ENCODE measurements at regions not wholly inside any gene's neighbourhood (a gene's known extent, or its start where the extent isn't known, plus 50 kb on each side); places are given as distances from the start of the nearest gene placed in this dataset.
"Not testable (repeated sequence)": the region's sequence is repeated elsewhere in the genome, so short reads cannot be mapped to it uniquely, and the experiment has no call there.

DNA sequence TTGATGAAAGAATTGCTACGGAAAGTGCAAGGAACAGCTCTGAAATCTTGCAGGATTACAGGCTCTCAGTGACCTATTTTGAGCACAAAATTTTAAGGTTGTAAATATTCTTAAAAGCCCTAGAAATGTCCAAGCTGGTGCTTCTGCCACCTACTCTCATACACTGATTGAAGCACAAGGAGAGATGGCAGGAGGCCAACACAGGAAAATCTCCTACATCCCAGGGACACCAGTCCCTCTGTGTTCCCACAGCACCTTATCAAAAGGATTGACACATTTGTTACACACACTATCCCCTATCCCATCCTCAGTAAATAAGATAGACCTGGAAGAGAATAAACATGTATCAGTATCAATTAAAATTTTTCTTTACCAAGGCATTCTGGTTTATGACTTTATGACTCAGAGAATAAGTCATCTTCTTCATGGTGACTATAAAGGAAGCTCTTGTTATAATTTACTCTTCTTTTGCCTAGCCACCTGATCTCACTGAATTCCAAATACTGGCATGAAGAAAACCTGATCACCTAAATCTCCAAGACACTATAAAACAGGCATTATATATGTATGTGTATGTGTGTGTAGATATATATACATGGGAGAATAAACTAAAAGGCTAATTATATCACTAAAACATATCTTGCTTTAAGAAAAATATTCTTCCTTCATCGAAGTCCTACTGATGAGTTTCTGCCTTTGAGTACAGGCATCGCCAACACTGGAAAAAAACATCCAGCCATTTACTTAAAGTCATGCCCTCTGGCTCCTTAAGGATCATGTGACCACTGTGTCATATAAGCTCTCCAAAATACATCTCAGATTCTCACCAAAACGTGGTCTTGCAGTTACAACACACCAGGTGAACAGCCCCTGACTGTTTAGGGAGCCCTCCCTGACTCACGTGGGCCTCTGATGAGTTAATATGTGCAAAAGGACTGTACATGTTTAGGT is 208.1 kb upstream of the NR2F2 start:
- no peak for DNase-seq (ENCODE audit: low read depth in 3 of 3)

DNA sequence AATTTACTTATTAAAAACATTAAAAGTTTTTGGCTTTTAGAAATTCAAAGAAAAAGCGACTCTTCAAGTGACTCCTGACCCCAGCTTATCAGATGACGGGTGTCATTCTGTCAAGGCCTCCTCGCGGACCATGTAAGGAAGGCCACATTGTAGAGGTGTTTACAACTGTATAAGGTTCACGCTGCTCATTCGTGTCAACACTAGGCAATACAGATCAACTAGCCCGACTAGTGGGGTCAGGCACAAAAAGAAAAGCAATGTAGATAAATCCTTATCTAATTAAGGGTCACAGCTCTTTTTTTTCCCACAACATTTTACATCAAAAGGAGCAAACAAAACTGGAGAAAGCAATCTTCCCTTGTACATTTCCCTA is 207.5 kb upstream of the NR2F2 start:
- no peak for DNase-seq (ENCODE audit: low read depth in 3 of 3)

DNA sequence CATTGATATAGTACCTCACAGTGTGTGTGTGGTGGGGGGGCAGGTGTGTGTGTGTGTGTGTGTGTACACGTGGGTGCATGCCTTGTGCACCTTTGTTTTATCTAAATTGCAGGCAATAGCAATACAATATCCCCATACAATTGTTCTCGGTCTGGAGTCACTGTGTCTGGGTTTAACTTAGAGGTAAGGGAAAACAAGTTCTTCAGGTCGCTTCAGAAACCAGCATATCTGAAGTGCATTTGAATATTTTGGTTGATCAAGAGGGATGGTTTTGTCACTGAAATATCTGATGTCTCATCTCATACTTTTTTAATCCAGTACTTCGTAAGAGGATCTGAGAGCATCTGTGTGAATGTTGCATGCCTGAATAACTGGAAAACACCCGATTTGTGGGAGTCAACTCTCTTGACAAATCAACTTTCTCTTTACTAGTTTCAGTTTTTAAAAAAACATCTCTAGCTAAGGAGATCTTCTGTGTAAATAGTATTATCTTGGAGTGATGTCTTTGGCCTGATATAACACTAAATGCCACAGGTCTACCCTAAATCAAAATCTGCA is 206.8 kb upstream of the NR2F2 start:
- DNase-seq (ENCODE audit: low read depth in 3 of 3) = no peak

DNA sequence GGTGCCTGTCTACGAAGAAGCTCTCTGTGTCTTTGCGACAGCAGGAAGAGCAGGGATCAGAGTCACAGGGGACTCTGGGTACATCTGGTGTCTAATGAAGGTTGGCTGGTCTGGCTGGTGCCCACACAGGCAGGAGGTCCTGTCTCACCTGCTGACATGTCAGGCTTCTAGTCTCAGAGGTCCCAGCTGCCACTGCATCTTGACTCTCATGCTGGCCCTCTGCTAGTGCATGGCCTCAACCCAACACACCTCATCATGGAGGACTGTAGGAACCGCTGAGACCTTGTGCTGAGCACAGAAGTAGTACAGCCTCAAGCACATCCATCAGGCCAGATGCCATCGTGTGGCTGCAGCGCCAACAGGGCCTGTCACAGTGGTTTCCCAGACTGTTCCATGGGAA is 206.1 kb upstream of the NR2F2 start:
- DNase-seq (ENCODE audit: low read depth in 3 of 3) = no peak

DNA sequence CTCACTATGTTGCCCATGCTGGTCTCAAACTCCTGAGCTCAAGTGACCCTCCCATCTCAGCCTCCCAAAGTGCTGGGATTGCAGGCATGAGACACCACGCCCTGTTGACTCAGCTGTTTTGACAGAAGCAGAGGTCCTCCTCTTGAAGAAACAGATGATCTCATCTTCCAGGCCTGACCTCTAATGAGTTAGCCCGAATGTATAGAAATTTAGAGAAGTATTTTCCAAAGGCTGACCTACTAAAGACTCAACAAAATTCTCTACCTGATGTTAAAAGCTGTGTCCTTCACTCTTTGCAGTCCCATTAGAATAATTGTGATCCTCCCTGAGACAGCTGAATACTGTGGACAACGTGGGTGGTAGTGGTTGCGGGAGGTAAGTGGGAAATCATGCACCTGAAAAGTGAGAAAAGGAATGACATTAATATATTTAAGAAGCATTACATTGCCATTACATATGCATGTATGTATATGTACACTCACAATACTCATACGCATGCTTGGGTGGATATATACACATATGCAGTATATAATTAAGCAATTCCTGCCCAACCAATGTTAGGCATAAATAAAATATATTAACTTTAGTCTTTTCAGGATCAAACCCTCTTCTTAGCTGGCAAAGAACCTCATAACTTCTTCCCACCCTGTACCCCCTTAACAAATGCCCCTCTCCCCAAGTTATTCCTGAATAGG is 204.6 kb upstream of the NR2F2 start:
- DNase-seq (ENCODE audit: low read depth in 3 of 3) = no peak

DNA sequence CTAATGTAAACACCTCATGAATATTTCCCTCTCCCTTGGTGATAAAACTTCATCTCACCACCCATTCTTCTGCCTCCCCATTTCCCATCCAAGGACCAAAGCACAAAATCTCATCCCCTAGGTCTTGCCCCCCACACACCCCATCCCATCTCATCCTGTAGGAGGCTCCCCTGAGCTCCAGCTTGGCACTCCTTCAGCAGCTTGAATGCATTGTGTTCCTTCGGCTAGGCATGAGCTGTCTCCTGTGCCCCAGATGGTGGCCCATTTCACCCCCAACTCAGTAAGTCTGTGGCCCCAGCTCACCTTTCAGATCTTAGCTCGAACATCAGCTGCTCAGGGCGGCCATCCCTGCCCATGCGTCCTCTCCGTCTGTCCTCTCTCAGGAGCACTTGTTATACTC is 203.6 kb upstream of the NR2F2 start:
- DNase-seq (ENCODE audit: low read depth in 3 of 3) = no peak

DNA sequence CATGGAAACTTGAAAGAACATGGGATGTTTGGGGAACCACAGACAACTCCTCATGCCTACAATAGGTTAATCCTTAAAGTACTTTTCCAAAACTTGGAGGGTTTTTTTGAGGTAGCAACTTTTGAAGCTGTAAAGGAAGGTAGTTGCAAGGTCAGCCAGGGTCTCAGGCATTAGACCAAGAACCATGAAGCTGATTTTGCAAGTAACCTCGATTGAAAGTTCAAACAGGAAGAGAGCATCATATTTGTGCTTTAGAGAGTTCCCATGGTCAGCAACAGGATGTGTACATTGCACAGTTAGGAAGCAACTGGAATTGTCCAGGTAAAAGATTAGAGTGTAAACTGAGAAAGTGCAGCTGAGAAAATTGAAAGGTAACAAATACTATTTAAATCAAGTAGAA is 199.8 kb upstream of the NR2F2 start:
- DNase-seq (ENCODE audit: low read depth in 3 of 3) = no peak

DNA sequence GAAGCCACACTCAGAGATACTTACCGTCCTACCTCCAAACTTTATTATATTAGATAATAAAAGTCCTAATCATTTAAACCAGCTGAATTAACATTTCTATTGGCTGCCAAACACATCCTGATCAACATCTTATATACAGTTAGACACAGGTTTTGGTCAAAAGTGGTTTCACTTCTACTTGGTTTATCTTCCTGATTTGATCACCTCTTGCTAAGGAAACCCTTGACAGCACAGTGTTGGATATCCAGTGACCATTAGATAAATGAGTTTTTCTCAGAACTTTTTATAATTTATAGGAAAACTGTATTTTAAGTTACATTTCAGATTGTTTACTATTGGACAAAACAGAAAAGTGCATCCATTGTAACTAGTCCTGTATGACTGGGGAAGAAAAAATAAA is 198.4 kb upstream of the NR2F2 start:
- no peak for DNase-seq (ENCODE audit: low read depth in 3 of 3)

DNA sequence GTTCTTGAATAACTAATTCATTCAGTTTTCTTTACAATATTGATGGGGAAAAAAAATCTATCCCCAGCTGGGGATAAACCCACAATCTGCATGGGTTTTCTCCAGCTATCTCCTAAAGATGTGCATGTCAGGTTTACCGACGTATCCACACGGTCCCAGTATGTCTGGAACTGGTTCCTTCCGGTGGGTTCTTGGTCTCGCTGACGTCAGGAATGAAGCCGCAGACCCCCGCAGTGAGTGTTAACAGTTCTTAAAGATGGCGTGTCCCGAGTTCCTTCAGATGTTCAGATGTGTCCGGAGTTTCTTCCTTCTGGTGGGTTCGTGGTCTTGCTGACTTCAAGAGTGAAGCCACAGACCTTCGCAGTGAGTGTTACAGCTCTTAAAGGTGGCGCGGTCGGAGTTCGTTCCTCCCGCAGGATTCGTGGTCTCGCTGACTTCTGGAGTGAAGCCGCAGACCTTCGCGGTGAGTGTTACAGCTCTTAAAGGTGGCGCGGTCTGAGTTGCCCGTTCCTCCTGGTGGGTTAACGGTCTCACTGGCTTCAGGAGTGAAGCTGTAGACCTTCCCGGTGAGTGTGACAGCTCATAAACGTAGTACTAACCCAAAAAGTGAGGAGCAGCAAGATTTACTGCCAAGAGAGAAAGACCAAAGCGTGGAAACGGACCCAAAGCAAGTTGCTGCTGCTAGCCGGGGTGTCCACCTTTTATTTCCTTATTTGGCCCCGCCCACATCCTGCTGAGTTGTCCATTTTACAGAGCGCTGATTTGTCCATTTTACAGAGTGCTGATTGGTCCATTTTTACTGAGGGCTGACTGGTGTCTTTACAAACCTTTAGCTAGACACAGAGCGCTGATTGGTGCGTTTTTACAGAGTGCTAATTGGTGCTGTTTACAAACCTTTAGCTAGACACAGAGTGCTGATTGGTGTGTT is 195.1 kb upstream of the NR2F2 start:
- DNase-seq (ENCODE audit: low read depth in 3 of 3) = no peak

DNA sequence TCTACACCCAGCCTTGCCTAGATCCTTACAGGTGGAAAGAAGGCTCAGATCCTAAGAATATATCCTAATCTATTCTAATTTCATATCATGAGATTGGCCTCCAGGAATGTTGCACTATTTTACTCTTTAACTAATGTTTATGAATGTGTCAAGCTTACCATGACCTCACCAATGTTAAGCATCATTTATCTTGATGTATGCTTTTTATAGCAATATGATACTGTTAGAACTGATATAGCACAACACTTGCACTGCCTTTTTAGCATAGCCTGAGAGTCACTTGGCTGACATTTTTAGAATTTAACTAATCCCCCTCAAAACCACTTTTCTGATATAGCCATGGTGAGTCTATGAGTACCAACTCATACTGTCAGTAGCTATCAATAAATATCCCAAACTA is 191.5 kb upstream of the NR2F2 start:
- no peak for DNase-seq (ENCODE audit: low read depth in 3 of 3)

DNA sequence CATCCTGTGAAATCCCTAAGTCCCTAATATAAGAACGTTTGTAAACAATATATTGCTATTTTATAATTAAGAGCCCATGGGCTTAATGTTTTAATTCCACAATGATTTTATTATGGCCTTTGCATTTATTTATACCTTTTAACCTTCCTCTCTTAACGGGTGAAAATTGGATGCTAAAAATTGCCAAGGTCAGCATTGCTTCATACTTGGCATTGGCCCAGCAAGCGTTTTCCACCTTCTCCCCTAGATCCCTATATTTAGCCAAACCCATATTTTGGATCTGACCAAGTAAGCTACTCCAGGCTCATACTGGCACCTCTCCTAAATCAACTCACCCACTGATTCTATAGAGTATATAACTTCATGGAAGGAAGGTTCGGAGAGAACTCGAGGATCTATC is 188.0 kb upstream of the NR2F2 start:
- DNase-seq (ENCODE audit: low read depth in 3 of 3) = no peak

DNA sequence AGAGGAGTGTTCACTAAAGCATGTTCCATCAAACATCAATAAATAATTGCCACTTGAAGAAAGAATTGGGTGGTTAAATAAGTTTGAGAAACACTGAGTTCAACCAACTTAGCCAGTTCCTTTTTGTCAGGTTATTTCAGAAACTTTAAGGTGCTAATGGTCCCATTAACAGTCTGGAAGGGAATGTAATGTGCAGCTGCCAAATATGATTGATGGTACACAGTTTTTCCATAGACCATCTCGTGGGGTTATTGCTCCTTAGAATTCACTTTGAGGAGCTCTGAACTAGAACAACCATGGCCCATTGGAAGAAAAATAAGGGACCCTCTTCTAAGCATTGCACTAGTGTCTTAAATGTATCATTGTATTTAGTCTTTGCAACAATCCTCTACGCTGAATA is 185.8 kb upstream of the NR2F2 start:
- no peak for DNase-seq (ENCODE audit: low read depth in 3 of 3)

DNA sequence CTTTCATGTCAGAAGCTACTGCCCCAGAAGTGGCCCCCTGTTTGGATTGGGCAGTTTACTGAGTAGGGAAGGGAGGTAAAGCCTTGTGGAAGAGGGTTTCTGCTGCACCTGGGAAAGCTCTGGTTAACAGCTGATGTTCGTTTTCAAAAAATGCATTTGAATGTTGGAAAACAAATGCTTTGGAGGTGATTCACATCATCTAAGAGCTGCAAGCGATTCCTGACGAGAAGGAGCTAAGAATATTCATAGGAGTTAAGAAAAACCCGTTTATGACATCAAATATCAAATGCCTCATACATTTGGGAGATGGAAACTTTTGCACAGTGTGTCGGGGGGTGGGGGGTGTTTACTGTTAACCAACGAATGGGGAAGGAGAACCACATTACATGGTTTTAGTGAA is 183.8 kb upstream of the NR2F2 start:
- no peak for DNase-seq (ENCODE audit: low read depth in 3 of 3)

DNA sequence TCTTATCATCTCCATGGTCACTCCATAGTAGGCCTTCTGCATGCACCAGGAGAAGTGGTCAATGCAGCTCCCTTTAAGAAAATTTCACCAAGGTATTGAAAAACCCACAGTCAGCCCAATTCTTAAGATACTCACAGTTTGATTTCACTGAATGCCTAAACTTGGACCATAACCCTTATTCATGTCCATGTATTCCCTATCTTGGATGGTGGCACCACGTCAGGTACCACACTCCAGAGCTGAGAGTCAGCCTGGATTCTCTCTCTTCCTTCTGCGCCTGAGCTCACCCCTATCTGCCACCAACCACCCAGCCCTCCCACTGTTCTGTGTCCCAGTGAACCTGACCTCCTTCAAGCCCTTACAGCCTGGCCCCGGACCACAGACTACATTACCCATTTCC is 183.2 kb upstream of the NR2F2 start:
- DNase-seq (ENCODE audit: low read depth in 3 of 3) = no peak

DNA sequence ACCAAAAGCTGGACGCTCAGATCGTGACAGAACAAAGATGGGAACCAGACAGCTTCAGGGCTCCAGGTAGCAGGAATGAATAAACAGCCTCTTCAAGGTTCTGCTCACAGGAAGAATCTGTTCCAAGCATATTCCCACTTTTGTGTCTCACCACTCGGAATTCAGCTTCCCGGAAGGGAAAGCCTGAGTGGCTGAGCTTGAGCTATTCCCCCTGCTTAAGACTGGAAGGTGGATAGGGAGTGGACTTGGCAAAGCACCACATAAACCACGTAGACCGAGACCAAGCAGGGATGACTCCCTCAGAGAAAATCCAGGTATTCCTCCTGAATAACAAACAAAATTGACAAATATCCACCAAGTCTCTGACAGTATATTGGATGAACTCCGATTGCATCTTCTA is 180.2 kb upstream of the NR2F2 start:
- no peak for DNase-seq (ENCODE audit: low read depth in 3 of 3)

DNA sequence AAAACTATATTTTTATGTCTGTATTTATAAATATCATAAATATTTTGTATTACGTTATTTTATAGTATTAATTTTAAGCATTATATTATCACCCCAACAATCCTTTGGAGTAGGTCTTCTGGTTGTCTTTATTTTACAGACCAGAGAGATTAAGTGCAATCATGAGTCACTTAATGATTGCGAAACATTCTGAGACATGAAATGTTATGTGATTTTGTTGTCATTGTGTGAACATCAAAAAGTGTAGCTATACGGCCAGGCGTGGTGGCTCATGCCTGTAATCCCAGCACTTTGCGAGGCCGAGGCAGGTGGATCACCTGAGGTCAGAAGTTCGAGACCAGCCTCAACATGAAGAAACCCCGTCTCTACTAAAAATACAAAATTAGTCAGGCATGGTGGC is 178.8 kb upstream of the NR2F2 start:
- not testable (repeated sequence) for DNase-seq (ENCODE audit: low read depth in 3 of 3)

DNA sequence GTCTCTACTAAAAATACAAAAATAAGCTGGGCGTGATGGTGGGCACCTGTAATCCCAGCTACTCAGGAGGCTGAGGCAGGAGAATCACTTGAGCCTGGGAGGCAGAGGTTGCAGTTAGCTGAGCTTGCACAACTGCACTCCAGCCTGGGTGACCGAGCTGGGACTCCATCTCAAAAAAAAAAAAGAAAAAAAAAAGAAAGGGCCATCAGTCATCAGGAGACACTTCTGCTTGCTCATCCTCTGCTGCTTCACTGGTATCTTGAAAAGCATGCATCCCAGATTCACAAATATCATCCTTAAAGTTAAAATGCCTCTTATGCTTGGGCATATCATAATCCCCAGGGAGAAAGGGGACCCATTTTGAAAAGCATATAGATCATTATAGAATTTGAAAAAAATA is 176.6 kb upstream of the NR2F2 start:
- DNase-seq (ENCODE audit: low read depth in 3 of 3) = no peak

DNA sequence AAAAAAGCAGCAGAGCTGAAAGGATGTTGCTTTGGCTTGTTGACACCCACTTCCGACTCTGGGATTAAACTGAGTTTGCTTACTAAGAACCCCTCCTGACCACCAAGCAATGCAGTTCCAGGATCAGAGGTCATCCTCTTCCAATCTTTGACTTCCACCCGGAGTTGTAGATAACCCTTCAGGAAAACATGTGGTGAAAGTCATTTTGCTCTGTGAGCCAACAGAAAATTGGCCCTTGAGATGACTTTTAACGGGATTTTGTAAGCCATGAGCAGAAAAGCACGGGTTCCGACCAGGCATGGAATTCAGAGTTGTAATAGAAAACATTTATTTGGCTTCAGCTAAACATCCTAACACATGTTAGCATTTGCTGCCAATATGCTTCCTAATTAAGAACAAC is 171.6 kb upstream of the NR2F2 start:
- DNase-seq (ENCODE audit: low read depth in 3 of 3) = no peak

DNA sequence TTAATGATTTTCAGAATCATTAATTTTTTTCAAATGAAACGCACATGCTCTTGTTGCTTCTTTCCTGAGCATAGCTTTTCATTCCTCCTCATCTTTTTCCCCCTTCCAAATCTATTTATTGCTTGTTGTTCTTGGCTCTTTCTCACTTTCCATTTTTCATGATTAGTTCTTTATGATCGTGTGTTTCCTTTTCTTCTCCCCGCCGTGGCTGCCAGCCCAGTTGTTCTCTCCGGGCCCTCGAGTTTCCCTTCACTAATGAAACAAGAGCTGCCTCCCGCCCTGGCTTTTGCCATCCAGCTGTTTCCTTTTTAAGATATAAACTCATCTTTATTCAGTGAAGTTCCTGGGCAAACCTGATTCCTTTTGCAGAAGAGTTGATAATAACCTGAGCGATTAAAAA is 170.2 kb upstream of the NR2F2 start:
- DNase-seq (ENCODE audit: low read depth in 3 of 3) = no peak

DNA sequence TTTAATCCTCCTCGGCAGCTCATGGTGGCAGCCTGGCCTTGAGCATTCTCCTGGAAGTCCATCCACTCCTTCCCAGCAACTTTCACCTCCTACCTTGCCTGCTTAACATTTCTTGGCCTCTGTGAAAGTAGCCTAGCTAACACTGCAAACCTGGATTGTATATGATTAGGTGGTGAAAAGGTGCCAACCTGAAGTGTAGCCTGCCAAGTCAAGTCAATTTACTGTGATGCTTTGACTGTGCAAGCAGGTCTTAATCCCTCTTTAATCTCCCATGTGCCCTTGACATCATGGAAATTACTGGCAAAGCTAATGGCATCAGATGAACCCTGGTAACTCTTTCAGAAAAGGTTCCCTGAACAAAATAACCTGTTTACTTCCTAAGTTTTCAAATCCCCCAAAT is 169.7 kb upstream of the NR2F2 start:
- no peak for DNase-seq (ENCODE audit: low read depth in 3 of 3)

DNA sequence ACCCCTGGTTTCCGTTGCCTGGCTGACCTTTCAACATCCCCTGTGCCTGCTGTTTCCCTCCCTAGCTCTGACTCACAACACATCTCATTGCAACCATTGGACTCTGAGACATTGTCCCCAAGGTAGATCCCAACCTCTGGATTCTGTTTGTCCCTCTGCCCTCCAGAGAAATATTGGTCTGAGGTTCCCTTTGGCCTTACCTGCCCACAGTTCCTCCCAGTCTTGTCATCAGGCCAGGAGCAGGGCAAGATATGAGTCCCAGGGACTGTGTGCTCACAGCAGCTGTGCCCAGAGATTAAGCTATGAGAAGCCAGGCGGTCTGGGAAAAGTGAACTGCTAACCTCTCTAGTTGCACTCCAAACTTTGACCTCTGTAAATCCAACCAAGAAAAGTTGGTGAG is 168.2 kb upstream of the NR2F2 start:
- no peak for DNase-seq (ENCODE audit: low read depth in 3 of 3)

DNA sequence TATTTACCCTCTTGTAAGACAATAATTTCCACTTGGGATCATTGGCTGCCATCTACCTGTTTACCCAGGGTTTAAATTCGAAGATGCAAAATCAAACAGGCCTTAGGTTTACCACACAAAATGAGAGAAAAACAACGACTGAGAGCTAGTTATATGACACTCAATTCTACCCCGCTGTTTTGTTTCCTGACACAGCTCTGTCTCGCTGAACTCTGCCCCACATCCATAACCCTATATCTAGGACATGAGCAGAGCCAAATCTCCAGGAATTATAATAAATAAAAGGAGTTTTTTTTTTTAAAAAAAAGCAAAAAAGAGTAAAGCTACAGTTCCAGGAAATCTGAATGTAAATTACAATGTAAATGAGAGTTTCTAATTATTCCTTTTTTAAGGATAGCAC is 165.4 kb upstream of the NR2F2 start:
- no peak for DNase-seq (ENCODE audit: low read depth in 3 of 3)

Measured in stimulated activated CD4-positive, alpha-beta T cell treated with anti-CD3 and anti-CD28 coated beads, TNF-alpha, amount 100 ng/mL, for 48 hours (primary cell).